Frontal cortex (tissue), 3 donors: ENCODE measurements at regions not wholly inside any gene's neighbourhood (a gene's known extent, or its start where the extent isn't known, plus 50 kb on each side); places are given as distances from the start of the nearest gene placed in this dataset.
"Not testable (repeated sequence)": the region's sequence is repeated elsewhere in the genome, so short reads cannot be mapped to it uniquely, and the experiment has no call there.

Experiments used
- DNase-seq, 2 donors: peaks; one replicate each; pipeline ENCODE4 v3.0.0; 2012; ENCODE audit warnings: low spot score in 2 of 2
- FAIRE-seq: peaks from 2 replicates; lab custom pipeline; 2012; peaks lifted over from hg19 to GRCh38; lab: Jason Lieb, UNC
- donor health status: control.
- donor health status: control.
- donor health status: control.

DNA sequence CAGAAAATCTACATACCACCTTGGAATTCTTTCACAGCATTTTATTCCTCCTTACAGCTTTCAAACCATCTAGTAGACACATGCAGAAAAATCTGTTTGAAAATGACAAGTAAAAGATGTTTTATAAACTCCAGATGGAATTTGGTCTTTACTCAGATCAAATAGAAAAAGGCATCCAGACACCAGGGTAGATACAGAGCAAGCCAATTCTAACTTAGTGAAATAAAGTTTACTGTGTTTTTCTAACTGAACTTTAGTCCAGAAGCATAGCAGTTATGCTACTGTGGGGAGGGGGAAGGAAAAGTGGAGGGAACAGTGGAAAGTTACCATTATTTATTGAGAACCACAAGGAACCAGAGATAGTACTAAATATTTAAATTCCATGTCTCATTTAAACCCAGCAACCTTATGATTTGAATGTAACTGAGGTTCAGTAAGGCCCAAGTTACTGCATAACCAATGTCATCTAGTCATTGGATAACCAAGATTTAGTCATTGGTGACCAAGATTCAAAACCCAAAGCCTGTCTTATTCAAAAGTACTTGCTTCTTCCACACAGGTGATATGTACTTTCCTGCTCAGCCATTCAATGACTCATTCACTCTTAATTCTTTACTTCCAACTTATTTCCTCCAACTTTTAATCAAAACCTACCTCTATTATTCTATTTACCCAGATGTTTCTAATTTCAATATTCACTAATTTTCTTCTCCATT is 57.7 kb downstream of the RAD51AP2 start:
- DNase-seq (no peak), FAIRE-seq (no peak)

- DNase-seq (no peak), FAIRE-seq (no peak)
Measured at GRCh38 chr2:17455343-17455742, 62.9 kb downstream of the RAD51AP2 start.

GRCh38 chr2:17446191-17446590 is 72.0 kb downstream of the RAD51AP2 start:
- DNase-seq, FAIRE-seq: not testable (repeated sequence)

DNA sequence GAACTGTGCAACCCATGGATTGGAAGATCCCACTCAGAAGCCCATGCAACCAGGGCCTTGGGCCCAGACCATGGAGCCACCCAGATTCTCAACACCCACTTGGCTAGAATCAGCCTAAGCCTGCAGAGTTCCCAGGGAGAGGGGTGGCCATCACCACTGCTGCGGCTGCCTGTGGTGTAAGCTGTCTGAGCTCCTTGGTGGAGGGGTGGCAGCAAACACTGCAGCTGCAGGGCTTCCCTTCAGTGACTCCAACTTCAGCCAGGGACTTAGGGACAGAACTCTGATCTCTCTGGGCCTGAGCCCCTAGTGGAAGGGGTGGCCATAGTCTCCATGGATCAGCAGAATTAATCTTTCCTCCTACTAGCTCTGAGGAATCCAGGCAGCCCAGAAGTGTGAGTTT is 72.5 kb downstream of the RAD51AP2 start:
- no peak for FAIRE-seq
- no peak for DNase-seq

DNA sequence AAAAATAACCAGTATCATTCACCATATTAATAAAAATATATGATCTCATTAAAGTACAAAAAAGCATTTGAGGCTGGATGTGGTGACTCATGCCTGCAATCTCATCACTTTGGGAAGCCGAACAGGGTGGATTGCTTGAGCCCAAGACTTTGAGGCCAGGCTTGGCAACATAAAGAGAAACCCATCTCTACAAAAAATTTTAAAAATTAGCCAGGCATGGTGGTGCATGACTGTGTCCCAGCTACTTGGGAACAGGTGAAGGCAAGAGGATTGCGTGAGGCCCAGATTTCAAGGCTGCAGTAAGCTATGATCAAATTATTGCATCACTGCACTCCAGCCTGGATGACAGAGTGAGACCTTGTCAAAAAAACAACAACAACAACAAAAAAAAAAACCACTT is 75.9 kb downstream of the RAD51AP2 start:
- FAIRE-seq, result no peak

GRCh38 chr2:17441790-17442189 is 76.5 kb downstream of the RAD51AP2 start:
- no peak for DNase-seq
- FAIRE-seq, result no peak

More for the DNA sequence above, 75.9 kb downstream of the RAD51AP2 start:
- DNase-seq, result no peak

DNA sequence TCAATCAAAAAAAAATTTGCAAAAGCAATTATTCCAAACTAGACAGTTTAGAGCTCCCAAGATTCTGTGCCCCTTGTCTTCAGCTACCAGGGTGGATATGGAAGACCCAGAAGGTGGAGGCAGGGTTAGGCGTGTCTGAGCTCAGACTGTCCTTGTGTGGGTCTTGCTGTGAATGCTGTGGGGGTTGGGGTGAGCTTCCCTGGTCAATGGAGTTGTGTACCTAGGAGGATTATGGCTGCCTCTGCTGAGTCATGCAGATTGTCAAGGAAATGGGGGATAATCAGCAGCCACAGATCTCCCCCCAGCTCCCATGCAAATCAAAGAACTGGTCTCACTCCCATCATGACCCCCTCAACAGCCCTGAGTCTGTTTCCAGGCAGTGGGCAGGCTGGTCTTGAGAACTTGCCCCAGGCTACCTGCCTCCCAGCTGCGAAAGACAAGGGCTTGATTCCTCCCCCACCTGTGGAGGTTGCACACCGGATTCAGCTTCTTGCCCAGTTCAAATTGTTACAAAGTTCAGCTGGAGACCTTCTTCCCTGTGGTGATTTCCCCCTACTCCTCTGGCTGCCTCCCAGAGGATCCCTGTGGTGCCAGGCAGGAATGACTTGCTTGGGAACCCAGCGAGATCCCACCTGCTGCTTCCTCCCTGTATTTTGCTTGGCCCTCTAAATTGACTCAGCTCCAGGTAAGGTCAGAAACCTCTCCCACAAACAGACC is 77.0 kb downstream of the RAD51AP2 start:
- FAIRE-seq (no peak), DNase-seq (no peak)

DNA sequence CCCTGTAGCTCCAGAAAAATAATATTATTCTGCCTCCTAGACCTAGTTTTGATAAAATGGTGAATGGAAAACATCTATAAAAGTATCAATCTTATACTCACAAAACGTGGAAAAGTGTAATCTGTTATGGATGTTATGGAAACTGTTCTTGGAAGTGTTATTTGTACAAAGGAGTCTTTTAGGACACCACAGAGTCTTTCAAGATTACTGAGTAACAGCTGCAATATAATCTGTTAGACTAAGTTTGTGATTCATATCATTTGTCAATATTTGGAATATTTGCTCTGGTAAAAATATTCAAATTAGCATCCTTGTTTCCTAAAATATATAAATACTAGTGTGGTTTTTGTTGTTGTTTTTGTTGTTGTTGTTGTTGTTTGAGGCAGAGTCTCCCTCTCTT is 87.9 kb downstream of the RAD51AP2 start:
- DNase-seq (no peak), FAIRE-seq (no peak)

DNA sequence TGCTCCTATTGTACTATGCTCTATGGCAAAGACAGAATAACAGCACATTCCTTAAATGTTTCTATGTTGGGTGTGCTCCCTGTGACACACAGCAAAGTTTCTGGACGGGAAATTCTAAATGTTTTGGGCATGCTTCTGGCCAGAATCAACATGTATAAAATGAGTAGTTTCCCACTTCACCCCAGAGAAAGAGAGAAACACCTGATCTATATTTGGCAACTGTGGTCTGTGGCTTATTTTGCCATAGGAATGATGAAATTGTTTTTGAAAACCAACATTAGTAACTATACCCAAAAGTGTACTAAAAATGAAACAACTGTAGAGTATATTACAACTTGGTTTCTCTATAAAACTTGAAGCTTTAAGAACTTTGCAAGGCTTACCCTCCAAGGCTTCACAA is 89.1 kb downstream of the RAD51AP2 start:
- DNase-seq (no peak), FAIRE-seq (no peak)

DNA sequence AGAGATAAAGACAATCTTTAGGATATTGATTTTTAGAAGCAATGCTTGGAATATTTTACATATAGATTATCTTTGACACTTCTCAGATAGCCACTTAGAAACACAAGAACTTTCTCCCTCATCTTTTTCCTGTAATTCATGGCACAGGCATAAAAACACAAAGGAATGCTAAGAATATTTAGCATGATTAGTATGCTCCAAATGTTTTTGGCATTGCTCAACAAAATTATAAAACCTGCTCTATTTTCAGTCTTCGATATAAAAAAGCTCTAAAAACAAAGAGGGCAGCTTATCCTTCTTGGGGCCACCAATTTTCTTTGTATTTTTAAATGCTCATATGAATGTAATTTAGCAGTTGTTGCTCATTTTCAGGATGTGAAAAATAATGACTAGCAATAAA is 90.8 kb downstream of the RAD51AP2 start:
- DNase-seq (no peak), FAIRE-seq (no peak)

GRCh38 chr2:17426743-17427142 is 91.5 kb downstream of the RAD51AP2 start:
- DNase-seq (no peak), FAIRE-seq (no peak)

DNA sequence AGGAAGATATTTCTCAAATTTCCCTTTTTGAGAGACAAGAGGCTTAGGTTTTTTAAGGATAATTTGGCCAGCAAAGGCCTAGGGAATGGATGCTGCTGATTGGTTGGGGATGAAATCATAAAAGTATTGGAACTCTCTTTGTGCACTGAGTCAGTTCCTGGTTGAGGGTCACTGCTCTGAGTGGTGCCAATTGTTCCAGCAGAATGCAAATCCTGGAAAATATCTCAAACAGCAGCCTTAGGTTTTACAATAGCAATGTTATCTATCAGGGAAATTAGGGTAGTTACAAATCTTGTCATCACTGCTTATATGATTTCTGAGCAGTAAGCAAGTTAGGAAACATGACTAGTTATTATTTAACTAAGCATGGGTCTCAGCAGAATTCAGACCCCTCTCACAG is 96.2 kb downstream of the RAD51AP2 start:
- no peak for FAIRE-seq
- no peak for DNase-seq

DNA sequence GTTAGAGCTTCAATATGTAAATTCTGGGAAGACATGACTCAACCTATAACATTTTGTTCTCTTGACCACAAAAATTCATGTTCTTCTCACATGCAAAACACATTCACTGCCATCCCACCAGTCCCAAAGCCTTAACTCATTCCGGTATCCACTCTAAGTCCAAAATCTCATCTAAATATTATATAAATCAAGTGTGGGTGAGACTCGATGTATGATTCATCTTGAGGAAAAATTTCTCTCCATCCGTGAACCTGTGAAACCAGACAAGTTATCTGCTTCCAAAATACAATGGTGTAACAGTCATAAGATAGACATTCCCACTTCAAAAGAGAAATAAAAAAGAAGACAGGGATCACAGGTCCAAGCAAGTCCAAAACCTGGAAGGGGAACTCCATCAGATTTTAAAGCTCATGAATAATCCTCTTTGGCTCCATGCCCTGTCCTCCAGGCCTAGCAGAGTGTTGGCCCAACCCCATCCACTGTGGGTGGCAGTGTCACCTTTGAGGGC is 101.3 kb downstream of the RAD51AP2 start:
- no peak for FAIRE-seq
- no peak for DNase-seq

DNA sequence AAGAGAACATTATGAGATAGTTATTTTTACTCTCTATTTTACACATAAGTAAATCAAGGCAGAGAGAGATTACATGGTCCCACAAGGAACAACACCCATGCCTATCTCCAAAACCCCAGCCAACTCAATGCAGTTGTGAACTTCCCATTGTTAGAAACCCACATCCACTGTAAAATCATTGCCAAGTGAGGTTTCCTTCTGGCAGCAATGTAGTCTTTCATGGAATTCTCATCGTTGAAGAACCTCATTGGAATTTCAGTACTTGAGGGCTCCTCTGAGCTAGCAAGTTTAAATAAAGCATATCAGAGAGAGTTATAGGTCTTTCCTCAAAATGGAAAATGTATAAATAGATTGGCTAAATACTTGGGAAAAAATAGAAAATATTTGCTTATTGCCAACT is 105.2 kb downstream of the RAD51AP2 start:
- DNase-seq (no peak), FAIRE-seq (no peak)

- FAIRE-seq, result no peak
- no peak for DNase-seq
Measured at GRCh38 chr2:17401096-17401495, 117.1 kb downstream of the RAD51AP2 start.

DNA sequence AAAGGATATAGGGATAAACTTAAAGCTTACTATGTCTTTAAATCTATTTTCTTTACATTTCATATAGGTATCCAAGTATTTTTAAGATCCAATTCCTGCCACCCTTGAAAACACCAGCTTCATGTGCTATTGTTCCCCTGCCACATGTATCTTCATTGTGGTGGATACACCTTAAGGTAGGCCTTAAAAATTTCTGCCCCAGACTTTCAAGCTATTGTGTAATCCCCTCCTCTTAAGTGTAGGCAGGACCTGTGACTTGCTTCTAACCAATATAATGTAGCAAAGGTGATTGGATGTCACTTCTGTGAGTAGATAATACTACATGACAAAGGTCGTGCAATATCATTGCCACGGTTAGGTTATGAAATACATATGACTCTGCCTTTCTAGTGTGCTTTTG is 119.5 kb downstream of the RAD51AP2 start:
- FAIRE-seq (no peak), DNase-seq (no peak)

DNA sequence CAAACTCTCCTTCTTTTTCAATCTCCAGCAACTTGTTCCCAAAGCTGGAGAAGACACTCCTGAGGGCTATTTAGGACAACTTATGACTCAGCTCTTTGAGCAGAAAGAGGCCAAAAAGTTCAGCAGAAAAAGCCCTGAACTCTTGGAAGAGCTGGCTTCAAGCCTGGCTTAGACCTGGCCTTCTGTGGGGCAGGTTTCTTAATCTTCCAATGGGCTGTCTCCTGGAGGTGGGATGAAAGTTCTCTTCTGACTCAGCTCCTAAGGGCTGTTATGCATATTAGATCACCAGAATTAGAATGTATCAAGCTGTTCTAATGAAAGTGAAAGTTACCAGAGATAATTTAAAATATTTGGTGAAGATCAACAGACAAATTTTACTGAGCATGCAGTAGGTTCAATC is 129.4 kb downstream of the RAD51AP2 start:
- DNase-seq (no peak), FAIRE-seq (no peak)

DNA sequence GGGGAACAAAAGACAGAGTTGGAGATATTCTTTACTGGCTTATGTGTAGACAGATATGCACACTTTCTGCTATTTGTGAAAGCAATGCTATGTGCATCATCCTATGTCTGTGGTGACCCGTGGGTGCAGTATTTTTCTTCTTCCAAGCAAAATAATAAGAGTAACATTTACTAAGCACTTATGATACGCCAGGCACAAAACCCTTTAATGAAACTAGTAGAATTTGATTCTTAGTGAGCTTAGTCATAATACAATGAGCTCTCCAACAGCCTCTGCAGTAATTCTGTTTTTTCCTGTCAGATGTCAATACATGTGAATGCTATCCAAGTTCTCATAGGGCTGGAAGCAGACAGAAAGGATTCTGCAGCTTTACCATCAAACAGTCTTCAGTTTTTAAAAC is 130.6 kb downstream of the RAD51AP2 start:
- DNase-seq (no peak), FAIRE-seq (no peak)

DNA sequence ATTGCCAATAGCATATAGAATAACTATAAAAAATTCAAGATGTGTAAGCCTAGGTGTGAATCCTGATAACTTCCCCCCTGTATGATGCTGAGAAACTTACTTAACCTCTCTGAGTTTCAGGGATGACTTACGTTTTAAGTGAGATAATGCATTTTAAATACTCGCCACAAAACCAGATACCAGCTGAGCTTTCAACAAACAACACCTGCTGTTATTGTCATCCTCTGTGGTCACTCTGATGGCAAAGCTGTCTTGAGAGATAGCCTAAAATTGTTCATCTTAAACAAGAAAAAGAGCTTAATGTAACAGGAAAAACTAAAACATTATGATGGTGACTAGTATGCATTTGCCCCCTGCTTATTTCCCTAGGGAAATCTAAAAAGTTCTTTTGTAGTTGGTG is 131.5 kb downstream of the RAD51AP2 start:
- no peak for FAIRE-seq

GRCh38 chr2:17380003-17380402 is 138.2 kb downstream of the RAD51AP2 start:
- no peak for FAIRE-seq
- no peak for DNase-seq

More for the DNA sequence above, 131.5 kb downstream of the RAD51AP2 start:
- DNase-seq, result no peak

GRCh38 chr2:17375262-17375661 is 143.0 kb downstream of the RAD51AP2 start:
- DNase-seq (no peak), FAIRE-seq (no peak)
